K562 (cell line): ENCODE measurements at regions not wholly inside any gene's neighbourhood (a gene's known extent, or its start where the extent isn't known, plus 50 kb on each side); places are given as distances from the start of the nearest gene placed in this dataset.
A peak's percentile ranks its signal among the peaks of the same experiment; 100 is the strongest.

Source experiments
- ATAC-seq: fragments of 200-7000 bp; cut with Tn5 transposase; 3 replicates; pipeline ENCODE4 v1.9.1; 2020; ENCODE audit warnings: moderate library complexity
- BruUV-seq: library from RNA; stranded (reverse); fragments of 400-500 nt; replicated peaks from 2 replicates; lab custom pipeline; 2021; lab: Mats Ljungman, UMichigan
- CTCF ChIA-PET: fragments of 300-600 bp; formaldehyde crosslinking; extraction: SDS; loops from one replicate; lab custom pipeline; 2021; ENCODE audit warnings: low intra/inter-chr PET ratio; lab: Yijun Ruan, JAX
- POLR2A ChIA-PET: fragments of 300-600, 350-650 bp; sonication (Branson Sonifier 250); formaldehyde crosslinking; extraction: SDS; loops from one replicate; lab custom pipeline; 2021; ENCODE audit warnings: antibody characterized with exemption, inconsistent platforms; lab: Yijun Ruan, JAX
- DNase-seq, 4 experiments: peaks; one replicate each; pipeline versions ENCODE4 v3.0.0 to v3.0.0-alpha.2; 2011 to 2018; ENCODE audit warnings: low spot score in 3 of 4, mixed read lengths in 3 of 4; ENCODE audit errors: extremely low read depth in 1 of 4
- FAIRE-seq: peaks from 2 replicates; lab custom pipeline; 2011; peaks lifted over from hg19 to GRCh38; lab: Jason Lieb, UNC
- H2AFZ ChIP-seq: 2 replicates; pipeline ENCODE4 v1.6.0; 2011; ENCODE audit warnings: low read depth, low read length, control low read depth, inconsistent platforms
- H3K27ac ChIP-seq: fragments of 200-600 bp; 3 replicates; pipeline ENCODE4 v1.8.0; 2011; ENCODE audit warnings: low read depth, mild to moderate bottlenecking, control low read depth, inconsistent platforms, low read length, moderate library complexity, mixed read lengths; ENCODE audit errors: extremely low read depth
- H3K27me3 ChIP-seq, 2 experiments: fragments of 300-600 bp in 1 of 2; 2 replicates in 1 of 2; 3 replicates in 1 of 2; pipeline versions ENCODE4 v1.6.0 to v1.8.0; 2011; ENCODE audit warnings: inconsistent platforms in 2 of 2, low read length in 2 of 2, mild to moderate bottlenecking in 1 of 2, mixed read lengths in 1 of 2, moderate library complexity in 1 of 2; ENCODE audit not compliant: control insufficient read depth in 2 of 2, insufficient read depth in 2 of 2
- H3K36me3 ChIP-seq: fragments of 300-600 bp; 3 replicates; pipeline ENCODE4 v1.8.0; 2011; ENCODE audit warnings: mild to moderate bottlenecking, low read length, inconsistent platforms; ENCODE audit not compliant: control insufficient read depth, insufficient read depth
- H3K4me1 ChIP-seq, 2 experiments: fragments of 200-600 bp in 1 of 2; replicated peaks in 1 of 2; 2 replicates in 1 of 2; 3 replicates in 1 of 2; pipeline versions ENCODE4 v1.5.1 to v1.8.0; 2011; ENCODE audit warnings: inconsistent platforms in 2 of 2, low read length in 2 of 2, mild to moderate bottlenecking in 1 of 2, mixed read lengths in 1 of 2, moderate library complexity in 1 of 2; ENCODE audit not compliant: control insufficient read depth in 2 of 2, insufficient read depth in 2 of 2
- H3K4me2 ChIP-seq: 2 replicates; pipeline ENCODE4 v1.6.1; 2011; ENCODE audit warnings: low read length, control low read depth, inconsistent platforms, mixed read lengths; ENCODE audit not compliant: insufficient read depth
- H3K4me3 ChIP-seq: fragments of 200-600 bp; sonication (generic), shearing (Covaris generic); 2 replicates; pipeline ENCODE4 v1.5.1; 2016; ENCODE audit warnings: control low read depth, inconsistent platforms
- H3K79me2 ChIP-seq: fragments of 200-600 bp; 3 replicates; pipeline ENCODE4 v1.8.0; 2011; ENCODE audit warnings: low read length, inconsistent platforms; ENCODE audit not compliant: control insufficient read depth, insufficient read depth
- H3K9ac ChIP-seq, 2 experiments: 2 replicates each; pipeline versions ENCODE4 v1.6.0 to v1.6.1; 2011; ENCODE audit warnings: low read depth in 2 of 2, low read length in 2 of 2, control low read depth in 1 of 2, inconsistent platforms in 1 of 2, mild to moderate bottlenecking in 1 of 2, mixed read lengths in 1 of 2; ENCODE audit not compliant: insufficient read depth in 1 of 2
- H3K9me1 ChIP-seq: one replicate; pipeline ENCODE4 v1.6.0; 2011; ENCODE audit warnings: inconsistent platforms, mild to moderate bottlenecking, low read length, moderate library complexity; ENCODE audit not compliant: control insufficient read depth, insufficient read depth
- H3K9me3 ChIP-seq: replicated peaks from 2 replicates; pipeline ENCODE4 v1.5.1; 2011; ENCODE audit warnings: low read depth, low read length, inconsistent platforms; ENCODE audit not compliant: control insufficient read depth, insufficient read depth
- H4K20me1 ChIP-seq: replicated peaks from 2 replicates; pipeline ENCODE4 v1.6.1; 2011; ENCODE audit warnings: low read length, inconsistent platforms, mixed read lengths; ENCODE audit not compliant: control insufficient read depth, insufficient read depth
- BRD9 ChIP-seq: fragments of 450-650 bp; IDR thresholded peaks from 2 replicates; pipeline ENCODE4 v1.6.1; 2018; ENCODE audit warnings: low read depth; ENCODE audit not compliant: partially characterized antibody
- ZNF316 ChIP-seq: fragments of 450-650 bp; IDR thresholded peaks from 2 replicates; pipeline ENCODE4 v1.6.1; 2016
- ZNF785 ChIP-seq: fragments of 250-450 bp; sonication (Bioruptor Pico); IDR thresholded peaks from 2 replicates; pipeline ENCODE4 v1.4.0; 2020; ENCODE audit warnings: mild to moderate bottlenecking
- WGBS: fragments of 100-300 bp; shearing (Covaris generic); methylation state at CpG from one replicate; pipeline ENCODE4 v1.1.6; 2016; ENCODE audit warnings: low coverage, mixed read lengths; ENCODE audit not compliant: insufficient coverage; ENCODE audit errors: missing lambda C conversion rate; 5-methylcytosine and 5-hydroxymethylcytosine counted together
- in situ Hi-C: fragments of 300-500 bp; cut with MboI; formaldehyde crosslinking; loops from 4 replicates; pipeline ENCODE4 v1.15.0; 2018; ENCODE audit warnings: inconsistent platforms, mixed read lengths
- intact Hi-C: fragments of 100-400 bp; cut with micrococcal nuclease; formaldehyde crosslinking; loops from 2 replicates; pipeline ENCODE4 v1.14.2; 2022
- TF ChIP-seq, protein P1 (sequence below): fragments of 250-450 bp; sonication (Bioruptor Pico); IDR thresholded peaks from 2 replicates; pipeline ENCODE4 v1.8.0; 2021; ENCODE audit warnings: borderline replicate concordance, mild to moderate bottlenecking, moderate library complexity; ENCODE audit not compliant: poor library complexity, severe bottlenecking
- TF ChIP-seq, protein P2 (sequence below): sonication (generic); formaldehyde crosslinking; IDR thresholded peaks from 2 replicates; pipeline ENCODE4 v1.8.0; 2022; ENCODE audit warnings: missing genetic modification reagents, mild to moderate bottlenecking, moderate library complexity, borderline replicate concordance

GRCh38 chr4:167415461-167415860 is 181.2 kb upstream of the SPOCK3 start:
- intact Hi-C loops (no loop called here), in situ Hi-C loops (no loop called here)
- Histone ChIP-seq H3K9me3 (no peaks in the 10 kb centered on the region), H3K9me1 (no peaks in the 10 kb centered on the region), H3K79me2 (no peaks in the 10 kb centered on the region), H3K27me3 (no peaks in the 10 kb centered on the region), H3K9ac (no peak overlapping the region), H3K36me3 (no peaks in the 10 kb centered on the region), H2AFZ (no peak overlapping the region), H4K20me1 (no peaks in the 10 kb centered on the region), H3K27ac (no peak overlapping the region), H3K4me3 (no peak overlapping the region), H3K4me2 (no peak overlapping the region), H3K4me1 (no peaks in the 10 kb centered on the region)
- ATAC-seq (no peak), DNase-seq (no peak), FAIRE-seq (no peak)
- BruUV-seq: no TSS peak
- TF ChIP-seq ZNF316 (peak; percentile 37; the same call in 1 of the 2 replicates), BRD9 (no peak), ZNF785 (CRISPR knock-in tag) (no peak)
- TF ChIP-seq, protein P1, sequence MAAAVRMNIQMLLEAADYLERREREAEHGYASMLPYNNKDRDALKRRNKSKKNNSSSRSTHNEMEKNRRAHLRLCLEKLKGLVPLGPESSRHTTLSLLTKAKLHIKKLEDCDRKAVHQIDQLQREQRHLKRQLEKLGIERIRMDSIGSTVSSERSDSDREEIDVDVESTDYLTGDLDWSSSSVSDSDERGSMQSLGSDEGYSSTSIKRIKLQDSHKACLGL (CRISPR knock-in tag): no peak
- TF ChIP-seq, protein P2, sequence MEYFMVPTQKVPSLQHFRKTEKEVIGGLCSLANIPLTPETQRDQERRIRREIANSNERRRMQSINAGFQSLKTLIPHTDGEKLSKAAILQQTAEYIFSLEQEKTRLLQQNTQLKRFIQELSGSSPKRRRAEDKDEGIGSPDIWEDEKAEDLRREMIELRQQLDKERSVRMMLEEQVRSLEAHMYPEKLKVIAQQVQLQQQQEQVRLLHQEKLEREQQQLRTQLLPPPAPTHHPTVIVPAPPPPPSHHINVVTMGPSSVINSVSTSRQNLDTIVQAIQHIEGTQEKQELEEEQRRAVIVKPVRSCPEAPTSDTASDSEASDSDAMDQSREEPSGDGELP: no peak
- WGBS: 0% methylated on average over 4 of the region's 4 CpGs
- ChIA-PET POLR2A (no interaction called here), CTCF (no interaction called here)
